Gastrocnemius medialis (tissue), 4 donors: ENCODE measurements at regions not wholly inside any gene's neighbourhood (a gene's known extent, or its start where the extent isn't known, plus 50 kb on each side); places are given as distances from the start of the nearest gene placed in this dataset.

ENCODE experiments used
- POLR2A ChIP-seq, 2 donors: fragments of 450-650 bp; IDR thresholded peaks; one replicate each; pipeline ENCODE4 v1.6.1; 2017; ENCODE audit warnings: antibody characterized with exemption in 2 of 2, mild to moderate bottlenecking in 2 of 2, moderate library complexity in 2 of 2
- TF ChIP-seq, protein P1 (sequence below), 5 experiments: fragments of 450-650 bp in 3 of 5; fragments of 200-600 bp in 2 of 5; sonication (generic) in 2 of 5; IDR thresholded peaks in 4 of 5; conservative IDR thresholded peaks in 1 of 5; 1 replicate in 4 of 5; 2 replicates in 1 of 5; pipeline ENCODE4 v1.5.1; 2016 to 2019; ENCODE audit warnings: antibody characterized with exemption in 5 of 5, mild to moderate bottlenecking in 3 of 5, moderate library complexity in 3 of 5

DNA sequence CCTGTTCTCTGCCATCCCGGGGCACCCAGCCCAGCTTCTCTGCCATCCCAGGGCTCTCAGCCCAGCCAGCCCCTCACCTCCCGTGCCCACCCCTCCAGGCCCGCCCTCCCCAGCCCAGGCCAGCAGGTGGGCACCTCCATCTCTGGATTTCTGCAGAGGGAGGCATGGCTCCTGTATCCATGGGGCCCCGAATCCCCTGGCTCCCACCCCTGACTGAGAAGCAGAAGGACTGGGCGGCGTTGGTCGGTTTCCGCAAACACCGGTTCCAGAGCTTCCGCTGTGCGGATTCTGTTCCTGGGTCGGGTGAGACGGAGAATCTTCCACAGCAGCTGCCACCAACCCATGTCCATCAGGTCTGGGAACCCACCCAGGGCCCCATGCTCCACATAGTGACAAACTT lies 240.3 kb downstream of the BRD1 start:
- TF ChIP-seq, protein P1, sequence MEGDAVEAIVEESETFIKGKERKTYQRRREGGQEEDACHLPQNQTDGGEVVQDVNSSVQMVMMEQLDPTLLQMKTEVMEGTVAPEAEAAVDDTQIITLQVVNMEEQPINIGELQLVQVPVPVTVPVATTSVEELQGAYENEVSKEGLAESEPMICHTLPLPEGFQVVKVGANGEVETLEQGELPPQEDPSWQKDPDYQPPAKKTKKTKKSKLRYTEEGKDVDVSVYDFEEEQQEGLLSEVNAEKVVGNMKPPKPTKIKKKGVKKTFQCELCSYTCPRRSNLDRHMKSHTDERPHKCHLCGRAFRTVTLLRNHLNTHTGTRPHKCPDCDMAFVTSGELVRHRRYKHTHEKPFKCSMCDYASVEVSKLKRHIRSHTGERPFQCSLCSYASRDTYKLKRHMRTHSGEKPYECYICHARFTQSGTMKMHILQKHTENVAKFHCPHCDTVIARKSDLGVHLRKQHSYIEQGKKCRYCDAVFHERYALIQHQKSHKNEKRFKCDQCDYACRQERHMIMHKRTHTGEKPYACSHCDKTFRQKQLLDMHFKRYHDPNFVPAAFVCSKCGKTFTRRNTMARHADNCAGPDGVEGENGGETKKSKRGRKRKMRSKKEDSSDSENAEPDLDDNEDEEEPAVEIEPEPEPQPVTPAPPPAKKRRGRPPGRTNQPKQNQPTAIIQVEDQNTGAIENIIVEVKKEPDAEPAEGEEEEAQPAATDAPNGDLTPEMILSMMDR (IDR thresholded peaks at IDR 0.05 in 4 of 5, conservative IDR thresholded peaks at IDR 0.05 in 1 of 5), result no peak
- TF ChIP-seq POLR2A (IDR thresholded peaks at IDR 0.05), result no peak
